KOPT-K1 (cell line): ENCODE measurements at regions not wholly inside any gene's neighbourhood (a gene's known extent, or its start where the extent isn't known, plus 50 kb on each side); places are given as distances from the start of the nearest gene placed in this dataset.

Experiments
- H3K27ac ChIP-seq: fragments of 200-600 bp; sonication (generic); 2 replicates; pipeline ENCODE4 v1.5.1; 2016; ENCODE audit warnings: antibody characterized with exemption, mild to moderate bottlenecking, low read depth, low read length; ENCODE audit not compliant: poor library complexity, severe bottlenecking
- H3K36me3 ChIP-seq: fragments of 200-600 bp; sonication (generic); 2 replicates; pipeline ENCODE4 v1.5.1; 2017; ENCODE audit warnings: antibody characterized with exemption, mild to moderate bottlenecking, low read length, moderate library complexity; ENCODE audit not compliant: insufficient read depth
- H3K9me3 ChIP-seq: fragments of 200-600 bp; sonication (generic); 2 replicates; pipeline ENCODE4 v1.5.1; 2017; ENCODE audit warnings: antibody characterized with exemption, low read length, mild to moderate bottlenecking; ENCODE audit not compliant: insufficient read depth, poor library complexity, severe bottlenecking

DNA sequence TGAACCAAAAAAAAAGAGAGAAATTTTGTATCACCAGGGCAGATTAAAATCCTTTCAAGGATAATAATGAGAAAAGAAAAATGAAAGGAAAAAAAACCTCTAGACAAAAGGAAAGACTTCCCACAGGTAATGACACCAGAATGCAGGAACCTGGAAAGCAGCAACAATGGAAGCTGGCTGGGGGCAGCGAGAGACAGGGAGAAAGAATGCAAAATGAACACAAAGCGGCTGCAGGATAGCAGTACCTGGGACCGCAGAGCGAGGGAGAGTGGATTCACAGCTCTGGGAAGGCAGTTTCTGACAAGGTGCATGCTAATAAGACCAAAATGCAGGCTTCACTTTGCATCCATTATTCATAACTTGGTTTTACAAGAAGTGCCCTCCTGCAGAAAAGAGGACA, 349.0 kb downstream of the SIPA1L2 start:
- H3K9me3 ChIP-seq, result no peaks in the 10 kb centered on the region
- H3K27ac ChIP-seq, result no peak overlapping the region
- no peaks in the 10 kb centered on the region for H3K36me3 ChIP-seq

DNA sequence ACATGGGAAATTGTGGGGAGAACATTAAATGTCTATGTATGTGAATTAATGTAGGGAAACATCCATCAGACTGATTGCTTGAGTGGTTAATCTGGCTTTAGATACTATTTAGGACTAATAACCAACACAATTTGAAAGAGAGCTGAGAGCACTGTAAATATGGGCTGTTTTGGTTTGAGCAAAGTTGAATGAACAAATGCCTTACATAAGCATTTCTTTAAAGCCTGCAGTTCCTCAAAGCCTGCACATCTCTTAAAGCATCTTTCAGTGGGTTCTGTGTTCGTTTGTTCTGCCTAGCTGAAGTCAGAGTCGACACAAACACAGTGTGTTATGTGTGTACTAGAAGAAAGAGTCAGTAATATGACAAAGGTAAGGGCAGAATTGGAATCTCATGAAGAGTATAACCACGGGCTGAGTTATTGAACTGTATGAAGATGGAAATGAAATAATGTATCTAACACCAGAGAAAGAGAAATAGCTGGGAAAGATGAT, 350.0 kb downstream of the SIPA1L2 start:
- H3K27ac ChIP-seq, result no peak overlapping the region
- H3K36me3 ChIP-seq, result no peaks in the 10 kb centered on the region
- no peaks in the 10 kb centered on the region for H3K9me3 ChIP-seq

DNA sequence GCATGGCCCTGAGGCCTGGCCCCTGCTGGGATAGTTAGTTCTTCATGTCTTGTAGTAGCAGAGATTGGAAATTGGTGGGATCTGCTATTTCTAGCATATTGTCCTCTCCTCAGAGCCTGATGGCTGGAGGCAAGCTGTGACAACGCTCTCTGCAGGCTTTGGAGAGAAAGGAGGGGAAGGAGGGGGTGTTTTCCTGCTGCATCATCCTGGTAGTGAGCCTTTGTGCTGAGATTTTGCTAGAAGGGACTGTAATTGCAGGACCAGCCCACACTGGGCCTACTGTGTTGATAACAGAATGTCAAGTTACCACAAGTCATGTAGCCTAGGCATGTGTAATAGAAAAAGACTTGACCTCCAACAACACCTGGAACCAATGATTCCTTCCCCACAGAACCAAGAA, 351.0 kb downstream of the SIPA1L2 start:
- no peak overlapping the region for H3K27ac ChIP-seq
- no peaks in the 10 kb centered on the region for H3K36me3 ChIP-seq

DNA sequence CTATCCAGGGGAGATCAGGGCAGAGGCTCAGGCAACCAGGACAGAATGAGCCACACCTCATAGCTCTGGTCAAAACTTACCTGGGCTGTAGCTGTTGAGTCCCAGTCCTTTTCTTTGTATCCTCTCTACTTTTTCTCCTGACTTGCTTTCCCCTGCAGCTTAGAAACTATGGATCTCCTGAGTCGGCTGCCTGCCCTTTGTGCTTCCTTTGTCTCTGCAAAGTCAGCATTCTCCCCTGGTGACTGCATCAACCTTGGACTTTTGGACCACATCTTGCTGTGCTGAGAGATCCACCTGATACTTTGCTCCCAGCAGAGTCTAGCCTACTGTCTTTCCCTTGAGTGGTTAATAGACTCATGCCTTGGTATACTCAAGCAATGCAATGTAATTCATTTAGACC, 353.3 kb downstream of the SIPA1L2 start:
- Histone ChIP-seq H3K9me3 (no peaks in the 10 kb centered on the region), H3K27ac (no peak overlapping the region), H3K36me3 (no peaks in the 10 kb centered on the region)

More for the DNA sequence above, 351.0 kb downstream of the SIPA1L2 start:
- H3K9me3 ChIP-seq, result no peaks in the 10 kb centered on the region

DNA sequence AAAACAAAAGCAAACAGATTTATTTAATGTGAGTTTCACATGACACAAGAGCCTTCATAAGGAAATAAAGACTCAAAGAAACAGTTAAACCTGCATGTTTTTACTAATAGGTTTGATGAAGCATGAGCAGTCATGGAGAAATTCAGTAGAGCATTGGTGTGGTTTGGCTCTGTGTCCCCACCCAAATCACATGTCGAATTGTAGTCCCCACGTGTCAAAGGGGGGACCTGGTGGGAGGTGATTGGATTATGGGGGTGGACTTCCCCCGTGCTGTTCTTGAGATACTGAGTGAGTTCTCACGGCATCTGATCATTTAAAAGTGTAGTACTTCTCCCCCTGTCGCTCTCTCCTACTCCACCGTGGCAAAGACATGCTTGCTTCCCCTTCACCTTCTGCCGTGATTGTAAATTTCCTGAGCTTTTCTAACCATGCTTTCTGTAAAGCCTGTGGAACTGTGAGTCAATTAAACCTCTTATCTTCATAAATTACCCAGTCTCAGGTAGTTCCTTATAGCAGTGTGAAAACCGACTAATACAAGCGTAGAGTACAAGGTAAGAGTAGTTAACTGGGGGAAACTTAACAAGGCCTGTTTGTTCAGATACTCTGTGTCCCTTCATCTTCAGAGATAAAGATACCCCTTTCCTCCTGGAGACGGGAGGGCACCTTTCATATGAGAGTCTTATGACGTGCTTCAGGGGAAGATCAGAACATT, 354.8 kb downstream of the SIPA1L2 start:
- H3K27ac ChIP-seq, result no peak overlapping the region
- H3K36me3 ChIP-seq, result no peaks in the 10 kb centered on the region
- H3K9me3 ChIP-seq, result no peaks in the 10 kb centered on the region

DNA sequence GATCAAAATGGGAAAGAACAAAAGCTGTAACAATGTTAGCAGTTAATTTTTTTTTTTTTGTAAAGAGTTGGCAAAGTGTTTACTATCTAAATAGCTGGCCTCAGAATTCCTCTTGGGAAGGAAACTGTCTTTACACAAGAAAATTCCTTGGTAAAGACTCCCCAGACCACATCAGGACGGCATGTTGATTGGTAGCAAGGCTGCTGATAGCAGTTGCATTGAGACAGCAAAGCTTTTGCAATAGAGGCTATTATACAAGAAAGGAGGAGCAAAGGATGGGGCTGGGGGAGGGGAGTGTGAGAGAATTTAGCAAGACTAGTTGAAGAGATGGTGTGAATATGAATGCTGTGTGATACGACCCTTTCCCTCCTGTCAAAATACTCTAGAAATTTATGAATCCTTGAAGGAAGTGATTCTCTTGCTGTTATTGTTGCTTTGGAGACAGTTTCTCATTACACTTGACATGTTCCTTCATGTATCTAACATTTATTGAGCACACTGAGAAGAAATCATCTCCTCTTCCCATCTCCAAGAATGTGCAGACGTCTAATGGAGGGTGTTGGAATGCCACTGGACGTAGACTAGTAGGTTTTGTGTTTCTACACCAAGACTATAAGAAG, 355.6 kb downstream of the SIPA1L2 start:
- Histone ChIP-seq H3K36me3 (no peaks in the 10 kb centered on the region), H3K9me3 (no peaks in the 10 kb centered on the region), H3K27ac (no peak overlapping the region)

DNA sequence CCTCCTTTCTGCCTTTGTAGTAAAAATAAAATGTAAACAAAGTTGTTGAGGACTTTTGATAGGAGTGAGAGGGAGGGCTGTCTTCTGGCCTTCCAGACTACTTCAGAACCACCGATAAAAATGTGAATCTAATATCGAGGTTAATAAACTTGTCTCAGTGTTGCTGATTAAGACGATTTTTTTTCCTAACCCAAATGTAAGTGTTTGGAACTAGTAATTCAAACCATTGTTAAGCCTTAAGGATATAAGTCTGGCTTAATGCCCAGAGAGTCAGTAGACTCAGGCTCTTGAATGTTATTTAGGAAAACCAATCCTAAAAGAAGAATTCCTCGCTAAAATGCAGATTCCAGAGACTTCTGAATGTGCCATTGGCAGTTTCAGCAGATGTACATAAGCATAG, 356.9 kb downstream of the SIPA1L2 start:
- H3K27ac ChIP-seq, result no peak overlapping the region
- H3K9me3 ChIP-seq, result no peaks in the 10 kb centered on the region
- no peaks in the 10 kb centered on the region for H3K36me3 ChIP-seq

DNA sequence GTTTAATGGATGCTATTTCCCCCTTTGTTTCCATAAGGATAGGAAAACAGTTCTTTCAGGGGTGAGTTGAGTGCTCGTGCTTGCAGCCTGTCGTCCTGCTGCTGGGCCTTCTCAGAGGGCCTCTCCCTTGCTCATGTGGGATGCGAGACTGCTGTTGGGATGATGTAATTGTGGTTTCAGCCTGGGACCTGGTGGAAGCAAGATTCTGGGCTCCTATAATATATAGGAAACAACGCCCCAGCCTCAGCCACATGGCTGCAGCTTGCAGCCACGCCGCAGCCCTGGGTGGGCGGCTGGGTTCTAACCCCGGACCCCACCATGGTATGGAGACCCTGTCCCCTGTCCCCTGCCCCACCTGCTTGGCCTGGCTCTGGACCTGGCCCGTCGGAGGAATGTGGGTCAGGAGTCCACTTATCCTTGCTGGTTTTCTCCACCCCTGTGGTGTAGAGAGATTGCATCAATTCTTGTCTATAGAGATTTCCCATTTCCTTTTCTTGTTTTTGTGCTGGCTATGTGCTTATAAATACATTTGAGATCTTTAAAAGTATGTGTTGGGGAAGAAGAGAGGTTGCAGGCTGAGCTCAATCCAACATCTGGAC, 357.8 kb downstream of the SIPA1L2 start:
- no peaks in the 10 kb centered on the region for H3K36me3 ChIP-seq

DNA sequence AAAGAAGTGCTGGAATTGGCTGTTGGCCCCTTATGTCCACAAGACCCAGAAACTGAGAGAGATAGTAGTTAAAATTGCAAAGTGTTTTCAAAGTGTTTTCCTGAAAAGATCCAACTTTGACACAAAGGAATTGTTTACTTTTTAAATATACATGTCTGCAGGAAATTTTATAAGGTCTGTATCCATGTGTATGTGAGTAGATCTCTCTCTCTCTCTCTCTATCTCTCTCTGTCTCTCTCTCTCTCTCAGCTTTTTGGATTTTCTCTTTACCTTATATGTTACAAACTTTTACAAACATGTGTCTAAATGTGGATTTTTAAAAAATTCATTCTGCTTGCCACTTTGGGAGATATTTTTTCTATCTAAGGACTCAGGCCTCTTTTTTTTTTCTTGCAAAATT, 358.6 kb downstream of the SIPA1L2 start:
- Histone ChIP-seq H3K27ac (no peak overlapping the region), H3K9me3 (no peaks in the 10 kb centered on the region), H3K36me3 (no peaks in the 10 kb centered on the region)

More for the DNA sequence above, 357.8 kb downstream of the SIPA1L2 start:
- Histone ChIP-seq H3K9me3 (no peaks in the 10 kb centered on the region), H3K27ac (no peak overlapping the region)

DNA sequence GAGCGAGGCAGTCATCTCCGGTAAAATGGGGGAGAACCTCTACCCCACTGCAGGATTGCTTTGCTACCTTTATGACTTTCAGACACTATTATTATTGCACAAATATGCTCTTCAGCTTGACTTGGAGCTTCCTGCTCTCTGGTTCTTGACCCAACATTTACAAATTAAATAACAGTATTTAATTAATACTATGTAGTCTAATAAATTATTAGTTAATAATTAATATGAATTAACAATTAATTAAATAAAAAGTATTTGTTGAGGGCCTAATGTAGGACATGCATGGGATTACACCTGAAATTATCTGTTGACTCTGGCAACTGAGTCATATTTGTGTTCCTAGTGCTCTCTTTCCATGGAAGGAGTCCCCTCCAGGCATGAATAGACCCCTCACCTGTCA, 359.9 kb downstream of the SIPA1L2 start:
- Histone ChIP-seq H3K36me3 (no peaks in the 10 kb centered on the region), H3K9me3 (no peaks in the 10 kb centered on the region), H3K27ac (no peak overlapping the region)

DNA sequence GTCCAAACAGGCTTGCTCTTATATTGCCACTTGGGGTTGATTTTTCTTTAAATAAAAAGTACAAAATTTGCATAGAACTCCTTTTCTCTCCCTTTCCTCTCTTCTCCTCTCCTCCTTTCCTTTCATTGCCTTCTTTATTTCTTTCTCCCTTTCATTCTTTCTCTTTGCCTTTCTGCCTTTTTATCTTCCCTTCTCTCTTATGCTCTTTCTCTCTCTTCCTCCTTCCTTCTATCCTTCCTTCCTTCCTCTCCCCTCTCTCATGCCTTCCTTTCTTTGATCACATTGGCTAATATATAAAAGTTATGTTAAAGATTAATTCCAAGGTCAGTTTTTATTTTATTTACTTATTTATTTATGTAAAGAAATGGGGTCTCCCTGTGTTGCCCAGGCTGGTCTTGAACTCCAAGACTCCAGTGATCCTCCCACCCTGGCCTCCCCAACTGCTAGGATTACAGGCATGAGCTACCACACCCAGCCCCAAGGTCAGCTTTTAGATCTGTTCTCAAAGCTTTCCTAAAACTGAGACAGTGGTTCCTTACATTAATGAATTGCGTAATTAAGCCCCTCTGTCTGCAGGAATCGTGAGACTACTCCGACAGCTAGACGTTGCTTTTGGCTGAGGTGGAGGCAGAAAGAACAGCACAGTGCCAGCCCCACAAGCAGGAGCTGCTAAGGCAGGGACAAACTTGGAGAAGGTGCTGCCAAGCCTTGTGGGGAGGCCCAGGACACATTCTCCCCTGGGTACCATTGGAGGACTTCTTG, 361.9 kb downstream of the SIPA1L2 start:
- H3K9me3 ChIP-seq, result no peaks in the 10 kb centered on the region
- no peaks in the 10 kb centered on the region for H3K36me3 ChIP-seq
- H3K27ac ChIP-seq, result no peak overlapping the region

DNA sequence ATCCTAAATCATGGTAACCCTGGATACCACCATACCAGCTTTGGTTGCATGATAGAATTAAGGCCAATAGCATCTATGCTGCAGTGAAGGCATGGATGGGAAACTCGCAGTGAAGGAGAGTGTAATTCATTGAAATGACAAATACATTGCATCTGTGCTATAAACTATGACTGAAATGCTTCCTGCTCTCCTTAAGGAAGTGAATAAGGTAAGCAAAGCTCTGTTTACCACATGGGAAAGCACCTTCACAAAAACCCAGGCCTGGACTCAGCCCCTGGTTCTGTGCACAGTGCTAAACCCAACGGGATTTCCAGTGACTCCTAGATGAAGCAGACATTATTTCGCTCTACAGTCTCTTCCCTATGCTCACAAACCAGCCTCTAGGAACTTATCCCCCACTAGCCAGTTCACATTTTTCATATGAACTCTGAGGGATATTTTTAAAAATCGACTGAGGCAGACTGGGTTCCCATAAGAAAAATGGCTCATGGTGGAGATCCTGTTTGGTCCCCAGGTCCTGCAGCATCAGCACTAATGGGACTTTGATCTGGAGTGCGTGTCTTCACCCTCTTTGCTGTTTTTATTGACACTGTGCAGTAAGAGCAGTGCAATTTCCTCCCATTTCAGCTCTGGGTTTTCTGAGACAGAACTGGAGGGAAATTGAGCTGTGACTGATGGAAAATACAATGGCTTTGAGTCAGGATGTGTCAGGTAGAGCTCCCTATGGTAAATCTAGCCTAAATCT, 362.7 kb downstream of the SIPA1L2 start:
- no peaks in the 10 kb centered on the region for H3K36me3 ChIP-seq
- no peaks in the 10 kb centered on the region for H3K9me3 ChIP-seq
- H3K27ac ChIP-seq, result no peak overlapping the region

DNA sequence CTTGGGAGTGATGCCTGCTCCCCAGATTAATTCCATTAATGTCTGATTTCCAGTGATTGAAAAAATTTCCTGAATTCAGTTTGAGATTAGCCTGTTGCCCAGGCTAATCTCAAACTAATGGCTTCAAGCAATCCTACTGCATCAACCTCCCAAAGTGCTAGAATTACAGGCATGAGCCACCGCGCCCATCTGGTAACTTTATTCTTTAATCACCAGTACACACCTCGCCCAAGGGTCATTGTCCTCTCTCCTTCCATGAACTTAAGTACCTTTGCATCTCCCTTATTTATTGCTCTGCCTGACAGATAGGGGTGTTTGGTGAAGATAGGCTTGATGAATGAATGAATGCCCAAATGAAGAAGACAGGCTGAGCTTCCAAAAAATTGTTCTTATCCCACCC, 366.5 kb downstream of the SIPA1L2 start:
- Histone ChIP-seq H3K9me3 (no peaks in the 10 kb centered on the region), H3K36me3 (no peaks in the 10 kb centered on the region), H3K27ac (no peak overlapping the region)

DNA sequence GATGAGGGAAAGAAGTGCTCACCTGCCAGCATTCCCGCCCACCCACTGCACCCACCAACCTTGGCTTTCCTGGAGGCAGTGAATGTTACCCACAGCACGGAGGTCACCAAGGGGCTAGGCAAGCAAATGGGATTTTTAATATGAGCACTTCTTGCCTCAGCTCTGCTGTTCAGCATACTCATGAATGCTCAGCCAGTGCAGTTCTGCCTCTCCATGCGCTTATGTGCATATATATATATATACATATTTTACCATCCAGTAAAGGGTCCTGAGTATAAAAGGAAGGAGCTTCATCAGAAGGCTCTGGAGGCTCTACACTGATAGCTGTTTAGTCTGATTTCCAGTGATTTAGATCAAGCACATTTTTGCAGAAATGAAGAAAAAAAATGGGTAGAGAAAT, 366.9 kb downstream of the SIPA1L2 start:
- H3K36me3 ChIP-seq, result no peaks in the 10 kb centered on the region
- no peak overlapping the region for H3K27ac ChIP-seq
- H3K9me3 ChIP-seq, result no peaks in the 10 kb centered on the region
